Small intestine (tissue), 7 donors: ENCODE measurements at regions not wholly inside any gene's neighbourhood (a gene's known extent, or its start where the extent isn't known, plus 50 kb on each side); places are given as distances from the start of the nearest gene placed in this dataset.

Experiments used
- DNase-seq, 2 donors: peaks; one replicate each; pipeline versions ENCODE4 v3.0.0 to v3.0.0-alpha.2; 2013
- FAIRE-seq: peaks from 2 replicates; lab custom pipeline; 2012; peaks lifted over from hg19 to GRCh38; lab: Jason Lieb, UNC
- H3K27ac ChIP-seq, 3 donors: one replicate each; pipeline ENCODE4 v1.5.1; 2013; ENCODE audit warnings: low read length in 2 of 3, mild to moderate bottlenecking in 2 of 3, control low read depth in 1 of 3, inconsistent platforms in 1 of 3, low read depth in 1 of 3, moderate library complexity in 1 of 3
- H3K27me3 ChIP-seq, 3 donors: one replicate each; pipeline ENCODE4 v1.6.1; 2013; ENCODE audit warnings: low read length in 3 of 3, inconsistent platforms in 1 of 3; ENCODE audit not compliant: control insufficient read depth in 3 of 3, insufficient read depth in 3 of 3
- H3K36me3 ChIP-seq, 3 donors: one replicate each; pipeline ENCODE4 v1.6.1; 2013; ENCODE audit warnings: low read length in 3 of 3, inconsistent platforms in 1 of 3, low read depth in 1 of 3, mild to moderate bottlenecking in 1 of 3, moderate library complexity in 1 of 3; ENCODE audit not compliant: control insufficient read depth in 3 of 3, insufficient read depth in 2 of 3
- H3K4me1 ChIP-seq, 3 donors: one replicate each; pipeline ENCODE4 v1.6.1; 2013; ENCODE audit warnings: low read length in 2 of 3, inconsistent platforms in 1 of 3, low read depth in 1 of 3, mild to moderate bottlenecking in 1 of 3, moderate library complexity in 1 of 3; ENCODE audit not compliant: control insufficient read depth in 3 of 3, insufficient read depth in 2 of 3
- H3K4me3 ChIP-seq, 3 donors: one replicate each; pipeline ENCODE4 v1.5.1; 2013; ENCODE audit warnings: low read length in 3 of 3, control low read depth in 1 of 3, inconsistent platforms in 1 of 3, low read depth in 1 of 3, mild to moderate bottlenecking in 1 of 3, moderate library complexity in 1 of 3
- H3K9me3 ChIP-seq, 2 donors: one replicate each; pipeline ENCODE4 v1.6.1; 2013; ENCODE audit warnings: low read depth in 1 of 2, low read length in 1 of 2; ENCODE audit not compliant: control insufficient read depth in 2 of 2, insufficient read depth in 1 of 2
- WGBS, 3 donors: extraction: QIAGEN DNeasy Blood & Tissue Kit; methylation state at CpG; one replicate each; pipeline ENCODE4 v1.1.7; 2013; 5-methylcytosine and 5-hydroxymethylcytosine counted together
- donor health status: healthy with polysubstance abuse.
- donor health status: control.
- donor health status: control.
- donor health status: Bipolar disorder and iron deficiency.
- donor health status: healthy.

DNA sequence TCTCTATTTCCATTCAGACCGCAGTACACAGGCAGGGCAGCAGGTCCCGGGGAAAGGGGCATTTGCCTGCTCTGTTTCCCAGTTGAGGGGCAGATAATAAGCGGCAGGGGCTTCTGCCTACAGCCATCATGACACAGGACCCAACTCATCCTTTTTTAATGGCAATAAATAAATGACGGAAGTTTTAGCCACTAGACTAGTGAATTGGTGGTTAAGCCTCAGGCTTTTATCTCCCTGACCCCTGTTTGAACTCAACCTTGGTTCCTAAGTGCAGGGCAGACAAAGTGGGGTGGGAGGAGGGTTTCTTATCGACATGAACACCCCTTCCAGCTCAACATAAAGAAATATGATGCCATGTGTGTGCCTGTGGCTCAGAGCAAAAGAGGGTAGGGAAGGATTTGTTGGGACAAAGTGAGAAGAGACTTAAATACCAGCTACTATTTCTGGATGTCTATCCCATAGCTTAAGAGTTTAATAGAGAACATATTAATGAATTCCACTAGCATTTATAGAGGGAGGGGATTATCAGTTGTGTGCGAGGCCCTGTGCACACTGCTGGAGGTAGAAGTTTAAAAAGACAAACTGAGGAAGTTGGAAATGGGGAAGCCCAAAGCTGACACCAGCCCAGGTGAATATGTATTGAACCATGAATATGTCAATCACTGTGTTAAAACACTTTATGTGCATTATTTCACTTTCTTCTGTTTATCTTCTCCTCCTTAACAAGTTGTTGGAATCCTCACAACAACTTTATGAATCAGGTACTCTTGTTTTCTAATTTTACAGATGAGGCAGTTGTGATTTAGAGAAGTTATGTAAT lies 939.4 kb downstream of the MCTP2 start:
- WGBS, 3 donors, result 17 to 48% (median 25%) methylated on average over 6 of the region's 6 CpGs
- Histone ChIP-seq H3K27me3 (peaks cover 0 to 3% (median 0%) of the 10 kb centered on the region in 3 donors), H3K36me3 (no peaks in the 10 kb centered on the region), H3K9me3 (no peaks in the 10 kb centered on the region), H3K4me1 (no peaks in the 10 kb centered on the region), H3K4me3 (no peak overlapping the region), H3K27ac (no peak overlapping the region)
- FAIRE-seq, result no peak
- no peak for DNase-seq

DNA sequence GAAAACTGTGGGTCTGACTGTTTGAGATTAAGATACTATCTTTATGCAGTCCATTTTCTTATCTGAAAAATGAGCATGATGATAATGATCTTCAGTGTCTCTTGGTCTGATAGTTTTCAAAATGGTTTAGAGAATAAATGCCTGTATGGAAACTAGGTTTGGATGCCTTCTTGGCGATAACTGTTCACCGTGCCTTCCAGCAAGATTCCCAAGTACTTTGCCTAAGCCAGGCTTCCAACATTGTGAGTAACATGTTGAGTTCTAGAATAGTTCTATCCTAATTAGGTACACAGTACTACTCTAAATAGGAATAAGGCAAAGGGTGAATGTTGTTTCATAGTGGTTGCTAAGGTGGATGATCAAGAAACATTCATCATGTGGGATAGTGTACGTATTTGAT lies 940.2 kb downstream of the MCTP2 start:
- H3K27me3 ChIP-seq, result peaks cover 0 to 3% (median 0%) of the 10 kb centered on the region in 3 donors
- no peaks in the 10 kb centered on the region for H3K9me3 ChIP-seq
- no peak overlapping the region for H3K4me3 ChIP-seq
- FAIRE-seq, result no peak
- whole genome bisulfite sequencing, 3 donors, result 85 to 97% (median 94%) methylated on average over 3 of the region's 3 CpGs
- no peak for DNase-seq
- no peak overlapping the region for H3K27ac ChIP-seq
- no peaks in the 10 kb centered on the region for H3K36me3 ChIP-seq
- no peaks in the 10 kb centered on the region for H3K4me1 ChIP-seq

DNA sequence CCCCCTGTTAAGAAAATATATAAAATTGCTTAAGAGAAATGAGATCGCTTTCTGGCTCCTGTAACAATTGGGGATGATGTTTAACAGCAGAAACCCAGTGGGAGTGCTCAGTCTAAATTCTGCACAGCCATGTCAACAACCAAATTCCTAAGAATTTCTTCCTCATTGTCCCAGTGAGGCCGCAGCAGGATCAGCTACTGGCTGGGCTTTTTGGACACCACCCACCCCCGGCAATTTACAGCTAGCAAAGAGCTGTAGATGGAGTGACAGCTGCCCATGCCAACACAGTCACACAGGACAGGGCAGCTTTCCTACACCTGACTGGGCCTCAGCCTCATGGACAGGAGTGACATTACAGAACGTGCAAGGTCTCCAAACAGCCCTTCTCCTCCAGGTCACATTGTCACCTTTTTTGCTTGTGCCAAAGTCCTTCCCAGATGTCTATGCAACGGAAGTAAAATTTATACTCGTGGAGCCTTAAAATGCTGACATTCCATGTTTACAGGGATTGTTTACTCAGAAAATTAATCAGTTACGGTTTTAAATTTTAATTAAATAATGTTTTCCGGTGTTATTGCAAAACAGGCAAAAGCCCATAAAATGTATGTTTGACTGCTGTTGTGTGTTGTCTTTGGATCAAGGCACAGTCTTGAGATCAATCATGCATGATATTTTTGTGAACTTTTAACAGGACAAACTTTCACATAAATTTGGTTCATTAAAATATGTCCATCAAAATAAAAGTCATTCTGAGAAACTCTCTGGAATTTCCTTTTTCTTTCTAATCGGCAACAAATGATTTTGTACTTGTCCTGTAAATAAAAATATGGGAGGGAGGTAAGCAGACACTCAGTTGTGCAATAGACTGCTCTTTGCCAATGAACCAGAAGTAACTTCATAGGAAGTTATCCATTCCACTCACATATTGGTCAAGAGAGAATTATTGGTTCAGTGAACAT lies 943.2 kb downstream of the MCTP2 start:
- WGBS, 3 donors, result 60 to 63% (median 61%) methylated on average over 9 of the region's 9 CpGs
- no peak overlapping the region for H3K4me3 ChIP-seq
- DNase-seq, result no peak

DNA sequence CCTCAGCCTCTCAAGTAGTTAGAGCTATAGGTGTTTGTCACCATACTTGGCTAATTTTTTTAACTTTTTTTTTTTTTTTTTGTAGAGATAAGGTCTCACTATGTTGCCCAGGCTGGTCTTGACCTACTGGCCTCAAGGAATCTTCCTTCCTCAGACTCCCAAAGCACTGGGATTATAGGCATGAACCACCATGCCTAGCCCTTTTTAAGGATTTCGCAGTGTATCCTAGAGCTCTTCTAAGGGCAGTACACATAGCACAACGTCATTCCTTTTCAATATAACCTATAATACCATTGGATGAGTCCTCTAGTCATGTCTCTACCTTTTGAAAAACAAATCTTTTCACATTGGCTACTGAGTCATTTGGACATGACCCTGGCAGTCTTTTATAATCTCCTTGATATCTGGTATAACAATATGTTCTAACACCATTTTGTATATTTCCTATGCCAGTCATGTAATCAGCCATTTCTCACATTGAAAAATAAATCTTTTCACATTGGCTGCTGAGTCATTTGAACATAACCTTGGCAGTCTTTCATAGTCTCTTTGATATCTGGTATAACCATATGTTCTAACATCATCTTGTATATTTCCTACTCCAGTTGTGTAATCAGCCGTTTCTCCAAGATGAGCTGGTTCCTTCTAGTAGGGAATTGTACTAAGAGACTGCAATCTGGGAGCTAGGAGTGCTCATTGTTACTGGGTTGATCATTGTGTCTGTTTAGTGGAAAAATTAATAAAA lies 944.7 kb downstream of the MCTP2 start:
- Histone ChIP-seq H3K27ac (no peak overlapping the region), H3K4me1 (no peaks in the 10 kb centered on the region), H3K27me3 (no peaks in the 10 kb centered on the region), H3K4me3 (no peak overlapping the region), H3K36me3 (no peaks in the 10 kb centered on the region), H3K9me3 (peaks cover 0 to 4% of the 10 kb centered on the region in 2 donors)
- WGBS, 3 donors, result 62 to 76% (median 69%) methylated on average over 3 of the region's 3 CpGs
- DNase-seq (no peak), FAIRE-seq (no peak)

More for the DNA sequence above, 943.2 kb downstream of the MCTP2 start:
- Histone ChIP-seq H3K4me1 (no peaks in the 10 kb centered on the region), H3K9me3 (peaks cover 0 to 2% of the 10 kb centered on the region in 2 donors), H3K27ac (no peak overlapping the region), H3K36me3 (no peaks in the 10 kb centered on the region), H3K27me3 (peaks cover 0 to 3% (median 0%) of the 10 kb centered on the region in 3 donors)
- no peak for FAIRE-seq

DNA sequence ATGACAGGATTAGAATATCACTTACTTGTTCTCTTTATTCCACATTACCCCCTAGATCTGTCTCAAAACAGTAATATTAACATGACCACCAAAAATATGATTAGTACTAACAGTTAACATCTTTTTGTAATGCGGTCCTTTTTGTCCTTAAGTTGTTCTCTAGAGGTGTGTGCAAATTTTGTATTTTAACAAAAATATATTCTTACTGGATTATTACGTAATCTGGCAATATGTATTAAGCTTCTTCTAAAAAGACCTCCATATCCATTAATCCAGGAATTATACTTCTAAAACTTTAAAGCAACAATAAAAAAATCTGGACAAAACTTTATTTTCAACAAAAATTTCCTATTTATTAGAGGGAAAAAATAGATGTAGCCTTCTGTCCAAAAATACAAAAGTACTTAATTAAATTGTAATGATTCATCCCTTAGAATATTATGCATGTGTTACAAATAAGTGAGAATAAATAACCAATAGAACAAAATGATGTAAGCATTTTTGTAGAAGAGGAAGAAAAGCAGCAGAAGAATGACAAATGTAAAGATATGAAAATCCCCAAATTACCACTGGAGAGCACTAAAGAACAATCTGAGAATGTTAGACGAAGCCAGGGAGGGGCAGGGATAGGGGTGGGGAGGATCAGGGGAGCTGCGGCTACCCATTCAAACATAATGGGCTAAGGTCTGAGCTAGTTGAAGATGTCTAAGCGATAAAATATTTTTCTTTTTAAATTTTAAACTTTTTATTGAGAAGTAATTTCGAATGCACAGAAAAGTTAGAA lies 945.6 kb downstream of the MCTP2 start:
- FAIRE-seq, result no peak
- H3K27ac ChIP-seq, result no peak overlapping the region
- DNase-seq, result no peak
- H3K9me3 ChIP-seq, result peaks cover 0 to 4% of the 10 kb centered on the region in 2 donors
- no peaks in the 10 kb centered on the region for H3K4me1 ChIP-seq
- H3K27me3 ChIP-seq, result no peaks in the 10 kb centered on the region
- no peaks in the 10 kb centered on the region for H3K36me3 ChIP-seq
- WGBS, 3 donors, result 68 to 76% (median 72%) methylated on average over 6 of the region's 6 CpGs
- no peak overlapping the region for H3K4me3 ChIP-seq

DNA sequence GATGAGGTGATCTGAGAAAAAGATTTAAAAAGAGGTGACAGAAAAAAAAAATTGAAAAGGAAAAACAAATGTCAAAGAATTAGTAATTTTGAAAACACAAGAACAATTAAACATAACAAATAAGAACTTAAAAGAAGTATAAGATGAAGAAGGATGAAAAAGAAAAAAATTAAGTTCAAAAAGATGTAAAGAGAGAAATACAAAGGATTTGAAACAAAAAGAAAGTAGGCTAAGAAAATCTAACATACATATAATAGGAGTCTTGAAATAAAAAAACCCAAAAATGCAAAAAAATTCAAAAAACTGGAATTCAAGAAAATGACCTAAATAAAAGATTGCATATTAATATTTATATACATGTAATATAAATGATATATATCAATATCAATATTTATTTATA lies 949.2 kb downstream of the MCTP2 start:
- Histone ChIP-seq H3K36me3 (no peaks in the 10 kb centered on the region), H3K4me1 (no peaks in the 10 kb centered on the region), H3K27ac (no peak overlapping the region), H3K9me3 (peaks cover 0 to 4% of the 10 kb centered on the region in 2 donors), H3K27me3 (no peaks in the 10 kb centered on the region), H3K4me3 (no peak overlapping the region)
- peak; percentile 67 for FAIRE-seq
- no peak for DNase-seq

DNA sequence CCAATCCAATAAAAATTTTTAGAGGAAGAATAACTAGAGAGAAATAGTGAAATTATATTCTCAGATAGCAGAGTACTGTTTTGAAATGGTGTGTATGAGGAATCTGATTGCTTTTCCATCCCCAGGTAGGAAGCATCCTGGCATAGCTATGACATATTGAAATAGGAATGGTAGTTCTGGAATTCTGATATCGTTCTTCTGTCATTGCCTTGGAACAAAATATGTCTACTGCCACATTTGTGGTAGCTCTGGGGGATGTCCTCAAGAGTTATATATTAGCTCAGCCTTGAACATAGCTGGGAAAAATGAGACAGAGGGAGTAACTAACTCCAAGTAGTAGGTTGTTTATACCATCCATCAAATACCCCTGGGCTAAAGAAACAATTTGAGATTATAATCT lies 950.7 kb downstream of the MCTP2 start:
- FAIRE-seq (no peak), DNase-seq (no peak)
- no peaks in the 10 kb centered on the region for H3K27me3 ChIP-seq
- no peaks in the 10 kb centered on the region for H3K4me1 ChIP-seq
- peaks cover 0 to 4% of the 10 kb centered on the region in 2 donors for H3K9me3 ChIP-seq
- no peak overlapping the region for H3K4me3 ChIP-seq
- 63 to 76% (median 73%) methylated on average over 1 of the region's 1 CpG for WGBS, 3 donors
- H3K36me3 ChIP-seq, result no peaks in the 10 kb centered on the region
- no peak overlapping the region for H3K27ac ChIP-seq
